ENCODE measurements at regions not wholly inside any gene's neighbourhood (a gene's known extent, or its start where the extent isn't known, plus 50 kb on each side); places are given as distances from the start of the nearest gene placed in this dataset.

GRCh38 chr20:60591172-60591799 lies 633.1 kb downstream of the CDH26 start:
- ATAC-seq (no peak), DNase-seq (ENCODE audit: low spot score in 2 of 2) (no peak)

GRCh38 chr20:60598528-60598927 lies 640.3 kb downstream of the CDH26 start:
- H3K27ac Mint-ChIP-seq, result no peak overlapping the region
- peaks cover 5 to 20% of the 10 kb centered on the region in 2 donors for H3K9me3 Mint-ChIP-seq
- DNase-seq (ENCODE audit: low spot score in 2 of 2) (no peak), ATAC-seq (no peak)
- H3K36me3 Mint-ChIP-seq, result no peaks in the 10 kb centered on the region

More at GRCh38 chr20:60591172-60591799, 633.1 kb downstream of the CDH26 start:
- Mint-ChIP-seq H3K27ac (no peak overlapping the region), H3K36me3 (no peaks in the 10 kb centered on the region), H3K9me3 (peaks cover 0 to 4% of the 10 kb centered on the region in 2 donors)

- Mint-ChIP-seq H3K27ac (no peak overlapping the region), H3K9me3 (peaks cover 5 to 20% of the 10 kb centered on the region in 2 donors), H3K36me3 (no peaks in the 10 kb centered on the region)
- ATAC-seq (no peak), DNase-seq (ENCODE audit: low spot score in 2 of 2) (no peak)
These were observed 641.2 kb downstream of the CDH26 start for GRCh38 chr20:60599381-60599780.

GRCh38 chr20:60600036-60600435 lies 641.8 kb downstream of the CDH26 start:
- no peak overlapping the region for H3K27ac Mint-ChIP-seq
- no peak for DNase-seq (ENCODE audit: low spot score in 2 of 2)
- peaks cover 5 to 20% of the 10 kb centered on the region in 2 donors for H3K9me3 Mint-ChIP-seq
- ATAC-seq, result no peak
- H3K36me3 Mint-ChIP-seq, result no peaks in the 10 kb centered on the region

GRCh38 chr20:60624066-60624465 lies 628.0 kb upstream of the CDH4 start:
- Mint-ChIP-seq H3K27ac (no peak overlapping the region), H3K9me3 (peaks cover 6 to 9% of the 10 kb centered on the region in 2 donors), H3K36me3 (peaks cover 0 to 17% of the 10 kb centered on the region in 2 donors)
- ATAC-seq, result no peak
- DNase-seq (ENCODE audit: low spot score in 2 of 2), result no peak

- DNase-seq (ENCODE audit: low spot score in 2 of 2) (no peak), ATAC-seq (no peak)
- no peak overlapping the region for H3K27ac Mint-ChIP-seq
- H3K9me3 Mint-ChIP-seq, result no peaks in the 10 kb centered on the region
- H3K36me3 Mint-ChIP-seq, result no peaks in the 10 kb centered on the region
These were observed 624.1 kb upstream of the CDH4 start for GRCh38 chr20:60627751-60628565.

GRCh38 chr20:60628749-60629148 lies 623.3 kb upstream of the CDH4 start:
- H3K27ac Mint-ChIP-seq, result no peak overlapping the region
- H3K36me3 Mint-ChIP-seq, result no peaks in the 10 kb centered on the region
- ATAC-seq, result no peak
- no peak for DNase-seq (ENCODE audit: low spot score in 2 of 2)
- no peaks in the 10 kb centered on the region for H3K9me3 Mint-ChIP-seq

DNA sequence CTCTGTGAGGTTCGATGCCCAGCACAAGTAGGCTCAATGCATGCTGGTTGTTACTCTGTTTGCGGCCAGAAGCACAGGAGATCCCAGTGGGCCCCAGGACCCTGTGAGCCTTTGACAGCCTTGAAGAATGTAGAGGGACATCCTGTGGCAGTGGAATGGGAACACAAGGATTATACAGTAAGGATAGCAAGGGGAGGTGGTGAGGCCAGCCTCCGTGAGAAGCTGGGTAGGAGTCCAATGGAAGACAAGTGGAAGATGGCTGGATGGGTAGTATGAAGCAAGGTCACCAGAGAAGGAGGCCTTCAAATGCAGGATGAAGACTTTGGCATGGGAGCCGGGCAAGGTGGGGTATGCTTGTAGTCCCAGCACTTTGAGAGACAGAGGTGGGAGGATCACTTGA lies 622.9 kb upstream of the CDH4 start:
- DNase-seq (ENCODE audit: low spot score in 2 of 2) (no peak), ATAC-seq (no peak)
- H3K27ac Mint-ChIP-seq, result no peak overlapping the region
- no peaks in the 10 kb centered on the region for H3K36me3 Mint-ChIP-seq
- H3K9me3 Mint-ChIP-seq, result no peaks in the 10 kb centered on the region

- DNase-seq (ENCODE audit: low spot score in 2 of 2) (no peak), ATAC-seq (no peak)
- Mint-ChIP-seq H3K36me3 (no peaks in the 10 kb centered on the region), H3K9me3 (no peaks in the 10 kb centered on the region), H3K27ac (no peak overlapping the region)
These were observed 621.5 kb upstream of the CDH4 start for GRCh38 chr20:60630609-60631008.

GRCh38 chr20:60631585-60632287 lies 620.3 kb upstream of the CDH4 start:
- no peaks in the 10 kb centered on the region for H3K9me3 Mint-ChIP-seq
- DNase-seq (ENCODE audit: low spot score in 2 of 2) (no peak), ATAC-seq (no peak)
- H3K27ac Mint-ChIP-seq, result no peak overlapping the region
- H3K36me3 Mint-ChIP-seq, result no peaks in the 10 kb centered on the region

GRCh38 chr20:60632391-60633262 lies 619.4 kb upstream of the CDH4 start:
- H3K27ac Mint-ChIP-seq, result no peak overlapping the region

GRCh38 chr20:60634491-60635172 lies 617.4 kb upstream of the CDH4 start:
- DNase-seq (ENCODE audit: low spot score in 2 of 2) (no peak), ATAC-seq (no peak)
- no peaks in the 10 kb centered on the region for H3K36me3 Mint-ChIP-seq
- no peaks in the 10 kb centered on the region for H3K9me3 Mint-ChIP-seq
- H3K27ac Mint-ChIP-seq, result no peak overlapping the region

More at GRCh38 chr20:60632391-60633262, 619.4 kb upstream of the CDH4 start:
- DNase-seq (ENCODE audit: low spot score in 2 of 2) (no peak), ATAC-seq (no peak)
- no peaks in the 10 kb centered on the region for H3K36me3 Mint-ChIP-seq
- no peaks in the 10 kb centered on the region for H3K9me3 Mint-ChIP-seq

- Mint-ChIP-seq H3K36me3 (no peaks in the 10 kb centered on the region), H3K27ac (no peak overlapping the region), H3K9me3 (no peaks in the 10 kb centered on the region)
- DNase-seq (ENCODE audit: low spot score in 2 of 2), result no peak
- no peak for ATAC-seq
These were observed 615.6 kb upstream of the CDH4 start for GRCh38 chr20:60636417-60636816.

GRCh38 chr20:60637801-60638200 lies 614.3 kb upstream of the CDH4 start:
- ATAC-seq (no peak), DNase-seq (ENCODE audit: low spot score in 2 of 2) (no peak)
- Mint-ChIP-seq H3K27ac (no peak overlapping the region), H3K9me3 (no peaks in the 10 kb centered on the region), H3K36me3 (no peaks in the 10 kb centered on the region)

- peaks cover 0 to 5% of the 10 kb centered on the region in 2 donors for H3K9me3 Mint-ChIP-seq
- H3K36me3 Mint-ChIP-seq, result no peaks in the 10 kb centered on the region
- DNase-seq (ENCODE audit: low spot score in 2 of 2) (no peak), ATAC-seq (no peak)
- H3K27ac Mint-ChIP-seq, result no peak overlapping the region
These were observed 613.5 kb upstream of the CDH4 start for GRCh38 chr20:60638430-60639098.

Data from activated naive CD4-positive, alpha-beta T cell treated with anti-CD3 and anti-CD28 coated beads, Interleukin-2, amount 50 U/mL, for 72 hours (primary cell).